Spleen (tissue), 7 donors: ENCODE measurements at regions not wholly inside any gene's neighbourhood (a gene's known extent, or its start where the extent isn't known, plus 50 kb on each side); places are given as distances from the start of the nearest gene placed in this dataset.

Experiments used
- POLR2A ChIP-seq, 3 donors: fragments of 450-650 bp; IDR thresholded peaks; one replicate each; pipeline ENCODE4 v1.5.1; 2017; ENCODE audit warnings: antibody characterized with exemption in 3 of 3, mild to moderate bottlenecking in 1 of 3
- POLR2AphosphoS5 ChIP-seq, 3 donors: sonication (generic); formaldehyde crosslinking; IDR thresholded peaks; one replicate each; pipeline ENCODE4 v1.5.1; 2017; ENCODE audit warnings: antibody characterized with exemption in 3 of 3
- TF ChIP-seq, protein P1 (sequence below), 11 experiments: fragments of 200-600 bp in 7 of 11; fragments of 450-650 bp in 4 of 11; sonication (generic) in 4 of 11; IDR thresholded peaks in 8 of 11; conservative IDR thresholded peaks in 3 of 11; 1 replicate in 7 of 11; 2 replicates in 4 of 11; pipeline versions ENCODE4 v1.4.0 to v1.8.0; 2016 to 2021; ENCODE audit warnings: antibody characterized with exemption in 11 of 11, inconsistent platforms in 4 of 11, mild to moderate bottlenecking in 1 of 11
- donor health status: DM: no; HTN: no; CAD: no; lungs with moderate emphysema.
- donor health status: DM: no; HTN: no; CAD: no.
- donor health status: DM: no; HTN: no; CAD: no.

DNA sequence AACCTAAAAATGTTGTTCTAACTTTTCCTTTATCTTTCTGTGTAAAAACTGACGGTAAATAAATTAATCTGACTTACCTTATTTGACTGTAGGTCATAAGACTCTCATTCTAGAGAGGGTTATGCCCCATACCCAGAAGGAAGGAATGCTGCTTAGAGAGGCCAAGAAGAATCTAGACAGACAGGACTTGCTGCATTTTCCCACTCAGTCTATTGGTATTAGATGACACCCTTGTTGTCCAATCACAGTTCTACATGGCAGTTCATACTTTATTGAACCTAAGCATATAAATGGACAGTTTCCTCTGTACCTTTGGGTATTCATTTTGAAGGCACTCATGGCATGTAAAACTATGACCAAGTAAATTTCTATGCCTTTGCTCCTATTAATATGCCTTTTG, 359.6 kb upstream of the ID4 start:
- TF ChIP-seq POLR2A (IDR thresholded peaks at IDR 0.05) (no peak), POLR2AphosphoS5 (IDR thresholded peaks at IDR 0.05) (no peak)
- TF ChIP-seq, protein P1, sequence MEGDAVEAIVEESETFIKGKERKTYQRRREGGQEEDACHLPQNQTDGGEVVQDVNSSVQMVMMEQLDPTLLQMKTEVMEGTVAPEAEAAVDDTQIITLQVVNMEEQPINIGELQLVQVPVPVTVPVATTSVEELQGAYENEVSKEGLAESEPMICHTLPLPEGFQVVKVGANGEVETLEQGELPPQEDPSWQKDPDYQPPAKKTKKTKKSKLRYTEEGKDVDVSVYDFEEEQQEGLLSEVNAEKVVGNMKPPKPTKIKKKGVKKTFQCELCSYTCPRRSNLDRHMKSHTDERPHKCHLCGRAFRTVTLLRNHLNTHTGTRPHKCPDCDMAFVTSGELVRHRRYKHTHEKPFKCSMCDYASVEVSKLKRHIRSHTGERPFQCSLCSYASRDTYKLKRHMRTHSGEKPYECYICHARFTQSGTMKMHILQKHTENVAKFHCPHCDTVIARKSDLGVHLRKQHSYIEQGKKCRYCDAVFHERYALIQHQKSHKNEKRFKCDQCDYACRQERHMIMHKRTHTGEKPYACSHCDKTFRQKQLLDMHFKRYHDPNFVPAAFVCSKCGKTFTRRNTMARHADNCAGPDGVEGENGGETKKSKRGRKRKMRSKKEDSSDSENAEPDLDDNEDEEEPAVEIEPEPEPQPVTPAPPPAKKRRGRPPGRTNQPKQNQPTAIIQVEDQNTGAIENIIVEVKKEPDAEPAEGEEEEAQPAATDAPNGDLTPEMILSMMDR (IDR thresholded peaks at IDR 0.05 in 8 of 11, conservative IDR thresholded peaks at IDR 0.05 in 3 of 11): no peak
